ENCODE measurements at regions not wholly inside any gene's neighbourhood (a gene's known extent, or its start where the extent isn't known, plus 50 kb on each side); places are given as distances from the start of the nearest gene placed in this dataset.

GRCh38 chr3:40851836-40852235 is 327.1 kb downstream of the ZNF621 start:
- DNase-seq: no peak

- DNase-seq: no peak
Observed at GRCh38 chr3:40852712-40853111, 328.0 kb downstream of the ZNF621 start.

GRCh38 chr3:40853474-40853873 is 328.7 kb downstream of the ZNF621 start:
- DNase-seq: no peak

GRCh38 chr3:40855871-40856270 is 331.1 kb downstream of the ZNF621 start:
- no peak for DNase-seq

- no peak for DNase-seq
Observed at GRCh38 chr3:40858364-40859115, 333.8 kb downstream of the ZNF621 start.

GRCh38 chr3:40862946-40863345 is 336.4 kb upstream of the CTNNB1 start:
- no peak for DNase-seq

GRCh38 chr3:40864146-40864782 is 335.0 kb upstream of the CTNNB1 start:
- no peak for DNase-seq

GRCh38 chr3:40864915-40865314 is 334.4 kb upstream of the CTNNB1 start:
- no peak for DNase-seq

- DNase-seq: peak in 10 of 56 donors; percentile 6 to 18 (median 10)
Observed at GRCh38 chr3:40867797-40868196, 331.5 kb upstream of the CTNNB1 start.

GRCh38 chr3:40869013-40869412 is 330.3 kb upstream of the CTNNB1 start:
- peak in 2 of 56 donors; percentile 7 to 16 for DNase-seq

- DNase-seq: no peak
Observed at GRCh38 chr3:40869939-40870338, 329.4 kb upstream of the CTNNB1 start.

GRCh38 chr3:40871394-40871793 is 327.9 kb upstream of the CTNNB1 start:
- peak in 2 of 56 donors; percentile 5 to 14 for DNase-seq

GRCh38 chr3:40872258-40872920 is 326.9 kb upstream of the CTNNB1 start:
- no peak for DNase-seq

- DNase-seq: no peak
Observed at GRCh38 chr3:40873476-40873875, 325.8 kb upstream of the CTNNB1 start.

- DNase-seq: no peak
Observed at GRCh38 chr3:40873934-40874699, 325.2 kb upstream of the CTNNB1 start.

- DNase-seq: no peak
Observed at GRCh38 chr3:40875581-40875980, 323.7 kb upstream of the CTNNB1 start.

- DNase-seq: no peak
Observed at GRCh38 chr3:40876009-40876408, 323.3 kb upstream of the CTNNB1 start.

GRCh38 chr3:40876496-40876895 is 322.8 kb upstream of the CTNNB1 start:
- DNase-seq: no peak

- peak in 50 of 56 donors; percentile 4 to 91 (median 46) for DNase-seq
Observed at GRCh38 chr3:40877631-40878463, 321.5 kb upstream of the CTNNB1 start.

- DNase-seq: no peak
Observed at GRCh38 chr3:40878464-40878905, 320.8 kb upstream of the CTNNB1 start.

- no peak for DNase-seq
Observed at GRCh38 chr3:40885430-40885829, 313.9 kb upstream of the CTNNB1 start.
